GM19035 (cell line): ENCODE measurements at regions not wholly inside any gene's neighbourhood (a gene's known extent, or its start where the extent isn't known, plus 50 kb on each side); places are given as distances from the start of the nearest gene placed in this dataset.
"Not testable (repeated sequence)": the region's sequence is repeated elsewhere in the genome, so short reads cannot be mapped to it uniquely, and the experiment has no call there.

ENCODE experiments used
- ATAC-seq: cut with Tn5 transposase; IDR thresholded peaks from one replicate; pipeline ENCODE4 v1.9.1; 2021; ENCODE audit not compliant: unreplicated experiment

GRCh38 chr15:31433091-31433490, 106.5 kb downstream of the KLF13 start:
- ATAC-seq = no peak

GRCh38 chr15:31433574-31433973, 106.9 kb downstream of the KLF13 start:
- ATAC-seq = no peak

DNA sequence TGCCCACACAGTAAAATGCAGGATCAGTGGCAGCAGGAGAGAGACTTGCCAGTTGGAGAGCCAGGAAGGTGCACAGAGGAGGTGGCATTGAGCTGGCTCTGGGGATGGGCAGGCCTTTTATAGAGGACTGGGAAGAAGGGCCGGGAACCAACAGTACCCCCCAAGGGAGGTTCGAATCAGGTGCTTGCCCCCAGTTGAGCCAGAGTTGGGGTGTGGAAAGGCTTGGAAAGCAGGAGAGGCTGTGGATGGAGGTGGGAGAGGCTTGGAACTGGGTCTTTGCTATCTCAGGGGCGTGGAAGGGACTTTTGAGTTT, 107.6 kb downstream of the KLF13 start:
- no peak for ATAC-seq

- ATAC-seq = peak; percentile 53
Measured at GRCh38 chr15:31434588-31435260, 108.1 kb downstream of the KLF13 start.

- peak; percentile 71 for ATAC-seq
Measured at GRCh38 chr15:31435261-31435911, 108.8 kb downstream of the KLF13 start.

- ATAC-seq = no peak
Measured at GRCh38 chr15:31435912-31436628, 109.4 kb downstream of the KLF13 start.

GRCh38 chr15:31437686-31438085, 111.1 kb downstream of the KLF13 start:
- ATAC-seq = no peak

GRCh38 chr15:31438601-31439265, 112.1 kb downstream of the KLF13 start:
- ATAC-seq = no peak

GRCh38 chr15:31439328-31439727, 112.7 kb downstream of the KLF13 start:
- ATAC-seq = no peak

- not testable (repeated sequence) for ATAC-seq
Measured at GRCh38 chr15:31440216-31440615, 113.6 kb downstream of the KLF13 start.

- ATAC-seq = no peak
Measured at GRCh38 chr15:31440754-31441311, 114.2 kb downstream of the KLF13 start.

GRCh38 chr15:31442226-31442625, 115.6 kb downstream of the KLF13 start:
- no peak for ATAC-seq

DNA sequence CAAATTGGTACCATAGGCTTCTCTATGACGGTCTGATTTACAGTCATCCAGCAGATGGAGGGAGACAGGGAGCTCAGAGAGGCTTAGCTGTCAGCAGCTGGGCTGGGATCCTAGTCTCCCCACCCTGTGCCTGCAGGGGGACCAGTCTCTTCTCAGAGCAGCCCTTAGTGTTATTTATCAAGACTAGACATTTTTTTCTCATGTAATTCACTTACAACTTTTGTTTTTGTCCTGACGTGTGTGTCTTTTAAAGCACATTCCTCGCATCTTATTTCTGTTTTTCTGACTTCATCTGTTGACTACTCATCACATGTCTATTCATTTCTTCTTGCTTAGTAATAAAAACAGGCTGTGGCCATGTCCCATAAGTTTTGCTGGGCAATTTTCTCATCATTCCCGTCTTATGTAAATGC, 116.1 kb downstream of the KLF13 start:
- no peak for ATAC-seq

- ATAC-seq = no peak
Measured at GRCh38 chr15:31444844-31445243, 118.2 kb downstream of the KLF13 start.

DNA sequence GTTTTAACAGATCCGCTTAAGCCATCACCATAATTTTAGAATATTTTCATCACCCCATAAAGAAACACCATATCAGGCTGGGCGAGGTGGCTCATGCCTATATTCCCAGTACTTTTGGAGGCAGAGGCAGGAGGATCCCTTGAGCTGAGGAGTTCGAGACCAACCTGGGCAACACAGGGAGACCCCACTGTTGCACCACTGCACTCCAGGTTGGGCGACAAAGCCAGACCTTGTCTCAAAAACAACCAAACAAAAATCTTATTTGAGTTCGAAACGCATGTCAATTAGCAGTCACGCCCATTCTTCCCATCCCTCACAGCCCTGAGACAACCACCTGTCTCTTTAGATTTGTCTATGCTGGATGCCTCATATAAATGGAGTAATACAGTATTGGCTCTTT, 119.9 kb downstream of the KLF13 start:
- ATAC-seq = no peak

GRCh38 chr15:31447931-31448634, 121.4 kb downstream of the KLF13 start:
- no peak for ATAC-seq

- no peak for ATAC-seq
Measured at GRCh38 chr15:31448635-31448979, 122.0 kb downstream of the KLF13 start.

- no peak for ATAC-seq
Measured at GRCh38 chr15:31452595-31453557, 126.2 kb downstream of the KLF13 start.

DNA sequence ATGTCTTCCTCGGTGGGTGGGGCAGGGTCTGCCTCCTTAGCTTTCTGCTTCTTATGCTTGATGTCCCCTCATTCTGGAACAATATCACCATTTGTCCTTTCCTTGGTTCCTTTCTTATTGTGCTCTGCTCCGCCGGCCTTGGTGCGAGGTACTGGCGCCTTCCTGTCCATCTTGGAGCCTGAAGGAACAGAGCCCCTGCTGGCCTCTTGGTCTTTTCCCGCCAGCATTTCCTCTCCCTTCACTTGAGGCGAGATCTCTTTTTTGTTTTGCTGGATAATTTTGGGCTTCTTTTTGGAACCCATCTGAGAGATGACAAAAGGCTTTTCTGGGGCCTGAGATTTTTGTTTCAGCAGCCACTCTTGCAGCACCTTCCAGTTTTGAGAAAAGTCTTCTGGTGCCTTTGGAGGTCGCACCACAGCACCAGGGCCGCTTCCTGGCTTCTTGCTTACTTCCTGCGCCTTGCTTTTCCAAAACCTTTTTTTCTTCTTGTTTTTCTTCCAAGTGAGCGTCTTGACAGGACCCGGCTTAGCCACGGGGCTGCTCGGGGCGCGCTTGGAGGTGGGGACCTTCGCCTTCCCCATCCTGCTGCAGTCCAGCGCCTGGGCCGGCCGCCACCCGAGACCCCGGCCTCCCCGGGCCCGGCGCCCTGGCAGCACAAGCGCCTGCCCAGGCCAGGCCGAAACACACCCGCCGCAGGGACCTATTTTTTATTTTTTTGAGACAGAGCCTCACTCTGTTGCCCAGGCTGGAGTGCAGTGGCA, 127.1 kb downstream of the KLF13 start:
- no peak for ATAC-seq
